CD4-positive, CD25-positive, alpha-beta regulatory T cell (primary cell): ENCODE measurements at regions not wholly inside any gene's neighbourhood (a gene's known extent, or its start where the extent isn't known, plus 50 kb on each side); places are given as distances from the start of the nearest gene placed in this dataset.
"Not testable (repeated sequence)": the region's sequence is repeated elsewhere in the genome, so short reads cannot be mapped to it uniquely, and the experiment has no call there.

Experiments used
- ATAC-seq, 2 donors: fragments of 150-1000 bp; cut with Tn5 transposase; one replicate each; pipeline ENCODE4 v1.10.0; 2021; ENCODE audit warnings: low read depth in 2 of 2, moderate number of reproducible peaks in 2 of 2, moderate library complexity in 1 of 2
- DNase-seq, 3 donors: peaks; one replicate each; pipeline versions ENCODE4 v3.0.0 to v3.0.0-alpha.2; 2012 to 2022; ENCODE audit warnings: mixed read lengths in 1 of 3
- H3K27ac ChIP-seq: one replicate; pipeline ENCODE4 v1.7.0; 2013; ENCODE audit warnings: mild to moderate bottlenecking, low read length; ENCODE audit not compliant: insufficient read depth, poor library complexity, severe bottlenecking
- H3K27me3 ChIP-seq: one replicate; pipeline ENCODE4 v1.7.0; 2013; ENCODE audit warnings: low read length; ENCODE audit not compliant: control insufficient read depth, insufficient read depth
- H3K36me3 ChIP-seq: one replicate; pipeline ENCODE4 v1.7.0; 2013; ENCODE audit warnings: mild to moderate bottlenecking, low read length, moderate library complexity; ENCODE audit not compliant: control insufficient read depth, insufficient read depth
- H3K4me1 ChIP-seq: 2 replicates; pipeline ENCODE4 v1.7.0; 2013; ENCODE audit warnings: mild to moderate bottlenecking, low read length; ENCODE audit not compliant: insufficient read depth, control insufficient read depth, poor library complexity, severe bottlenecking
- H3K4me3 ChIP-seq: one replicate; pipeline ENCODE4 v1.7.0; 2013; ENCODE audit warnings: low read depth, mild to moderate bottlenecking, low read length, moderate library complexity
- H3K9me3 ChIP-seq, 2 experiments: 1 replicate in 1 of 2; 2 replicates in 1 of 2; pipeline ENCODE4 v1.7.0; 2013; ENCODE audit warnings: low read length in 2 of 2, mild to moderate bottlenecking in 1 of 2, moderate library complexity in 1 of 2; ENCODE audit not compliant: control insufficient read depth in 2 of 2
- H3K27ac Mint-ChIP-seq, 3 donors: one replicate each; pipeline ENCODE4 v1.8.0; 2020 to 2022; ENCODE audit warnings: mild to moderate bottlenecking in 3 of 3, mixed read lengths in 3 of 3, moderate library complexity in 2 of 3
- H3K27me3 Mint-ChIP-seq: one replicate; pipeline ENCODE4 v1.8.0; 2022; ENCODE audit warnings: mild to moderate bottlenecking, mixed read lengths
- H3K36me3 Mint-ChIP-seq: one replicate; pipeline ENCODE4 v1.8.0; 2020; ENCODE audit warnings: mixed read lengths
- H3K4me1 Mint-ChIP-seq, 4 donors: one replicate each; pipeline ENCODE4 v1.8.0; 2020 to 2022; ENCODE audit warnings: mixed read lengths in 4 of 4, mild to moderate bottlenecking in 1 of 4
- H3K4me3 Mint-ChIP-seq, 4 donors: one replicate each; pipeline ENCODE4 v1.8.0; 2020 to 2022; ENCODE audit warnings: mild to moderate bottlenecking in 4 of 4, mixed read lengths in 4 of 4, moderate library complexity in 3 of 4
- H3K9me3 Mint-ChIP-seq, 7 donors: one replicate each; pipeline ENCODE4 v1.8.0; 2020 to 2022; ENCODE audit warnings: mixed read lengths in 7 of 7, mild to moderate bottlenecking in 3 of 7, moderate library complexity in 2 of 7

- H3K4me1 ChIP-seq, H3K9me3 ChIP-seq, DNase-seq, H3K4me3 ChIP-seq, H3K4me3 Mint-ChIP-seq, H3K36me3 ChIP-seq, ATAC-seq, H3K27ac Mint-ChIP-seq, H3K4me1 Mint-ChIP-seq, H3K27me3 Mint-ChIP-seq, H3K36me3 Mint-ChIP-seq, H3K9me3 Mint-ChIP-seq, H3K27ac ChIP-seq, H3K27me3 ChIP-seq: not testable (repeated sequence)
These were observed 76.4 kb upstream of the ZNF658 start for GRCh38 chr9:66824169-66824568.

DNA sequence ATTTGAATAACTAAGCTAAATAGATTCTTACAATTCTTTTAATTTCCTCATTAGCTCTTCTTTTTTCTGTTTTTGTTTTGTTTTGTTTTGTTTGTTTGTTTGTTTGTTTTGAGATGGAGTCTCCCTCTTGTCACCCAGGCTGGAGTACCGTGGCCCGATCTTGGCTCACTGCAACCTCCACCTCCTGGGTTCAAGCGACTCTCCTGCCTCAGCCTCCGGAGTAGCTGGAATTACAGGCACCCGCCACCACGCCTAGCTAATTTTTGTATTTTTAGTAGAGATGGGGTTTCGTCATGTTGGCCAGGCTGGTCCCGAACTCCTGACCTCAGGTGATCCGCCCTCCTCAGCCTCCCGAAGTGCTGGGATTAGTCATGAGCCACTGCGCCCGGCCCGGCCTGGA, 70.7 kb upstream of the ZNF658 start:
- not testable (repeated sequence) for H3K4me3 Mint-ChIP-seq, H3K4me1 ChIP-seq, H3K27ac ChIP-seq, H3K4me3 ChIP-seq, H3K36me3 ChIP-seq, H3K27me3 ChIP-seq, ATAC-seq, DNase-seq, H3K9me3 ChIP-seq, H3K27ac Mint-ChIP-seq, H3K9me3 Mint-ChIP-seq, H3K4me1 Mint-ChIP-seq, H3K27me3 Mint-ChIP-seq, H3K36me3 Mint-ChIP-seq

DNA sequence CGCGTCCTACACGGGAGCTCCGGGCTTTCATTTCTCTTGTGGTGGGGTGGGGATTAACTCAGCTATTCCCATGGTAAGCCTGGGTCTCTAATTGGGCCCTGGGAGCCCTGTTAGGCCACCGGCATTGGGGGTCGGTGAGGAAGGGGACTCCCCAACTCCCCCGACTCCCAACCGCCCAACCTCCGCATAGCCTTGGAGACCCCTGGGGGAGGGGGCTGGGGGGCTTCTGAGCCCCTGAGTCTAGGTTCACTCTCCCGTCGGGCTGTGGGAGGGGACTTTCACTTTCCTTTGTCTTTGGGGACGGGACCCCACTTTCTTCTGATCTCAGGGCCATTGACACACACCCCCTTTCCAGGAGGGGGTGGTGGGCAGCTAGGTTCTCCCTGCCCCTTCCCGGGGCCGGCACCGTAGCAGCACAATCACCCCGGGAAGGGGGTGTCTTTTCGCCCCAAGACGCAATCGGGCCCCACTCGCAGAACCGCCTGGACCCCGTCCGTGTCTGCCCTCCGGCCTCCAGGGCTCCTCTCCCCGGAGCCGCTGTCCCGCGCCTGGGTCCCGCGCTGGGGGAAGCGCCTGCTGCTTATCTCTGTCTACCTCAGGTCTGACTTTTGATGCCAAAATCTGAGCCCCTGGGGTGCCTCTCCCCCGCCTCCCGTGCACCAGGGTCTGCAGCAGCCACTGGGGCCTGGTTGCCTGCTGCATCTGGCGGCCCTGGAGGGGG, 69.6 kb upstream of the ZNF658 start:
- DNase-seq, H3K4me1 ChIP-seq, H3K36me3 Mint-ChIP-seq, H3K36me3 ChIP-seq, H3K4me1 Mint-ChIP-seq, H3K27me3 ChIP-seq, H3K4me3 Mint-ChIP-seq, H3K27me3 Mint-ChIP-seq, ATAC-seq, H3K9me3 ChIP-seq, H3K27ac ChIP-seq, H3K4me3 ChIP-seq, H3K9me3 Mint-ChIP-seq, H3K27ac Mint-ChIP-seq: not testable (repeated sequence)

GRCh38 chr9:66832222-66832621, 68.3 kb upstream of the ZNF658 start:
- not testable (repeated sequence) for H3K4me1 Mint-ChIP-seq, H3K4me3 Mint-ChIP-seq, H3K36me3 ChIP-seq, H3K9me3 Mint-ChIP-seq, ATAC-seq, H3K27ac Mint-ChIP-seq, H3K27me3 ChIP-seq, H3K27me3 Mint-ChIP-seq, DNase-seq, H3K36me3 Mint-ChIP-seq, H3K4me3 ChIP-seq, H3K4me1 ChIP-seq, H3K27ac ChIP-seq, H3K9me3 ChIP-seq

DNA sequence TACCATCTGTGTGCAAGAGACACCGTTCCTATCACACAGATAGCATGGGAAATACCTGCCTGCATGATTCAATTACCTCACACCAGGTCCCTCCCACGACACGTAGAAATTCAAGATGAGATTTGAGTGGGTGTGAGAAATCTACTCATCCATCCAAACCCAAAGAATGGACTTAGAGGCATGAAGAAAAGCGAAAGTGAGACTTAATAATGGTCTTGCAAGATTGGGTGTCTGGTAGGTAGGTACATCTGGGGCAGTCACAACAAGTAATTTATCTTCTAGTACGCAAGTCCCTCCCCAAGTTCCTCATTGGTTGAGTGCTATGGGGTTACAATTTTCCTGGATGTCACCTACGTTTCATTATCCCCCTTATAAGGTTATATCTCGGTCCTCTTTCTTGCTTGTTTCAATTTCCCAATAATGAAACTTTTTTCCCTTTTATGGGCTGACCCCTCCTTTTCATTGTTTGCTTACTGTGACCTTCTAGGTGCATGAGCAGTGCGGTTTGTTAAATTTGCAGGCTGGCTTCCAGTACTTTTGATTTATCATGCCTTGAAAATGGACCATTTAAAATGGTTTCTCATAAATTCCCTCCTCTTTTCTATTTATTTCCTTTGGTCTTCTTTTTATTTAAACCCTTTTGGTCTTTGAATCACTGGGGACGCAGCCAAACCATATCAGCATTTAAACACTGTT, 63.1 kb upstream of the ZNF658 start:
- not testable (repeated sequence) for H3K4me3 ChIP-seq, H3K27ac Mint-ChIP-seq, H3K9me3 ChIP-seq, H3K9me3 Mint-ChIP-seq, H3K4me3 Mint-ChIP-seq, H3K36me3 Mint-ChIP-seq, H3K27ac ChIP-seq, H3K27me3 ChIP-seq, H3K27me3 Mint-ChIP-seq, DNase-seq, ATAC-seq, H3K4me1 Mint-ChIP-seq, H3K4me1 ChIP-seq, H3K36me3 ChIP-seq
